ENCODE measurements at regions not wholly inside any gene's neighbourhood (a gene's known extent, or its start where the extent isn't known, plus 50 kb on each side); places are given as distances from the start of the nearest gene placed in this dataset.

DNA sequence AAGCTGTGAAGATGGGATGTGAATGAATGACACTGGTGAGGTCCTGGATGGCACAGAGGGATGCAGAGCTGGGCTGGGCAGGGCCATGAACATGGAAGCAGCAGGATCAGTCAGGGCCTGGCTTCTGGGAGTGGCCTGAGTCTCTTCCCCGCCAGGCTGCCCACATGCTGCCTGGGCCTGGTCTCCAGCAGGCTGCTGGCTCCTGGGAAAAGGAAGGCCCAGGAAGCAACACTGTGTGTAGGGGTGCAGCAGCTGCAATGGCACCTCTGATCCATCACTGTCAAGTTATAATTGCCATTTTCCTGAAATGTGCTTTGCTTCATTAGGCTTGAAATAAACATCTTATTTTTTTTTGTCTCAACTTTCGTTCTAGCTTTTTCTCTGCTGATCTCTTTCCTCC is 260.2 kb upstream of the N4BP1 start:
- no peak for ATAC-seq (ENCODE audit: low read depth)
- TF ChIP-seq, protein P1, sequence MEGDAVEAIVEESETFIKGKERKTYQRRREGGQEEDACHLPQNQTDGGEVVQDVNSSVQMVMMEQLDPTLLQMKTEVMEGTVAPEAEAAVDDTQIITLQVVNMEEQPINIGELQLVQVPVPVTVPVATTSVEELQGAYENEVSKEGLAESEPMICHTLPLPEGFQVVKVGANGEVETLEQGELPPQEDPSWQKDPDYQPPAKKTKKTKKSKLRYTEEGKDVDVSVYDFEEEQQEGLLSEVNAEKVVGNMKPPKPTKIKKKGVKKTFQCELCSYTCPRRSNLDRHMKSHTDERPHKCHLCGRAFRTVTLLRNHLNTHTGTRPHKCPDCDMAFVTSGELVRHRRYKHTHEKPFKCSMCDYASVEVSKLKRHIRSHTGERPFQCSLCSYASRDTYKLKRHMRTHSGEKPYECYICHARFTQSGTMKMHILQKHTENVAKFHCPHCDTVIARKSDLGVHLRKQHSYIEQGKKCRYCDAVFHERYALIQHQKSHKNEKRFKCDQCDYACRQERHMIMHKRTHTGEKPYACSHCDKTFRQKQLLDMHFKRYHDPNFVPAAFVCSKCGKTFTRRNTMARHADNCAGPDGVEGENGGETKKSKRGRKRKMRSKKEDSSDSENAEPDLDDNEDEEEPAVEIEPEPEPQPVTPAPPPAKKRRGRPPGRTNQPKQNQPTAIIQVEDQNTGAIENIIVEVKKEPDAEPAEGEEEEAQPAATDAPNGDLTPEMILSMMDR (IDR thresholded peaks at IDR 0.05; ENCODE audit: poor library complexity, severe bottlenecking), result no peak

DNA sequence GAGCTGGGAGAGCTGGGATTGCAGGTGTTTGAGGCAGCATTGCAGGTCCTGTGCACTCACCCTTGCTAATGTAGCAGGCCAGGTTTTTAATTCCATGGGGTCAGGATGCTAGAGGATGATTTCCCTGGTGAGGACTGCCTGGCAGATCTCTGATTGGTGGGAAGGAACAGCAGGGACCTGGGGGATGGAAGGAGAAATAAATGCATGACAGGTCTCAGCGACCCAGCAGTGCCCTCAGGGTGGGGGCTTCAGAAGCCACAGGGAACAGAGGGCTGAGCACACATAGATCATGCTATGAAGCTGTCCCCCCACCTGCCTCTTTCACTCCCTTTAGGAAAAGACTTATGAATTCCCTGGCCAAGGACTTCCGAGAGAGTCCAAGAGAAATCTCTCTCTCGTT is 255.5 kb upstream of the N4BP1 start:
- Histone ChIP-seq H3K27ac (ENCODE audit: poor library complexity, severe bottlenecking) (no peak overlapping the region), H3K36me3 (ENCODE audit: low read depth) (no peaks in the 10 kb centered on the region), H3K9me3 (ENCODE audit: severe bottlenecking) (no peaks in the 10 kb centered on the region), H3K27me3 (ENCODE audit: insufficient read depth, poor library complexity, severe bottlenecking) (no peaks in the 10 kb centered on the region), H3K4me3 (ENCODE audit: severe bottlenecking) (no peak overlapping the region), H3K4me1 (ENCODE audit: insufficient read depth, poor library complexity, severe bottlenecking) (no peaks in the 10 kb centered on the region)
- TF ChIP-seq, protein P1 (IDR thresholded peaks at IDR 0.05; ENCODE audit: poor library complexity, severe bottlenecking), result no peak
- ATAC-seq (ENCODE audit: low read depth), result no peak
- DNase-seq (ENCODE audit: low spot score), result no peak

More for the DNA sequence above, 260.2 kb upstream of the N4BP1 start:
- no peak for DNase-seq (ENCODE audit: low spot score)
- Histone ChIP-seq H3K36me3 (ENCODE audit: low read depth) (no peaks in the 10 kb centered on the region), H3K27me3 (ENCODE audit: insufficient read depth, poor library complexity, severe bottlenecking) (peaks cover 5% of the 10 kb centered on the region), H3K4me3 (ENCODE audit: severe bottlenecking) (no peak overlapping the region), H3K27ac (ENCODE audit: poor library complexity, severe bottlenecking) (no peak overlapping the region), H3K4me1 (ENCODE audit: insufficient read depth, poor library complexity, severe bottlenecking) (no peaks in the 10 kb centered on the region), H3K9me3 (ENCODE audit: severe bottlenecking) (no peaks in the 10 kb centered on the region)

DNA sequence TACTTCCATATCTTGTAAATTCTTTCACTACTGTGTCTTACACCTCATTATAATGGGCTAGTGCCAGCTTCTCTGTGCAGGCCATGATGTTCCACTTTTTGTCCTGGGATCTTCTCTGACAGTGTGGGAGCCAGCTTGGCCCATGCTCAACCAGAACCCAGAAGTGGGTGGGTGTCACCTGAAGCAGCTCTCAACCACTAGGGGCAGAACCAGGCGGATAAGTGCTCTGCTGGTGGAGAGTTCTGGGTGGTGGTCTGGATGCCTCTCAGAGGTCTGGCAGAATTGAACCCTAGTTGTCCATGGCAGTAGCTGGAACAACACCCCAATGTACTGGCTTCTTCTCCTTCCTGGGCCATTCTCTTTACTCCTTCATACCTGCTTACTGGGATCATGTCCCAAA is 254.1 kb upstream of the N4BP1 start:
- Histone ChIP-seq H3K27me3 (ENCODE audit: insufficient read depth, poor library complexity, severe bottlenecking) (no peaks in the 10 kb centered on the region), H3K9me3 (ENCODE audit: severe bottlenecking) (no peaks in the 10 kb centered on the region), H3K27ac (ENCODE audit: poor library complexity, severe bottlenecking) (no peak overlapping the region), H3K4me3 (ENCODE audit: severe bottlenecking) (no peak overlapping the region), H3K4me1 (ENCODE audit: insufficient read depth, poor library complexity, severe bottlenecking) (no peaks in the 10 kb centered on the region), H3K36me3 (ENCODE audit: low read depth) (no peaks in the 10 kb centered on the region)
- TF ChIP-seq, protein P1 (IDR thresholded peaks at IDR 0.05; ENCODE audit: poor library complexity, severe bottlenecking), result no peak
- DNase-seq (ENCODE audit: low spot score), result no peak
- no peak for ATAC-seq (ENCODE audit: low read depth)

DNA sequence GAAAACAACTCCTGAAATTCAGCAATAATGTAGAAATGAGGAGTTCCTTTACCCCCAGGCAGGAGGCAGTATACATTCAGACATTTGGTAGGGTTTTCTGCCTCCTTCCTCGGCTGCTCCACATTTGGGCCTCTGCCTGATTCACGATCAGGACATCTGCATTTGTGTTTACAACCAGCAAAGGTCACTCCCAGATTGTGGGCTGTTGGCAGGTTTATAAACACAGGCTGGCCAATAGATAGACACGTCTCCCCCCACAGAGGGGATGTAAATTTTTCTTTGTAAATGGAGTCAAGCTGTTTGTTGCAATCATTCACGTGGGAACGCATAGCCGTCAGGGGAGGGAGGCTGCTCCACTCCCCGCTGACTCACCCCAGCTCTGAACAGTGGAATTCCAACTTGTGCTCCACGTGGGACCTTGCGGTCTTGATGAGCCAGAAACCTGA is 252.1 kb upstream of the N4BP1 start:
- ATAC-seq (ENCODE audit: low read depth) (peak; percentile 80), DNase-seq (ENCODE audit: low spot score) (no peak)
- no peak overlapping the region for H3K27ac ChIP-seq (ENCODE audit: poor library complexity, severe bottlenecking)
- H3K9me3 ChIP-seq (ENCODE audit: severe bottlenecking), result no peaks in the 10 kb centered on the region
- TF ChIP-seq, protein P1 (IDR thresholded peaks at IDR 0.05; ENCODE audit: poor library complexity, severe bottlenecking), result no peak
- no peaks in the 10 kb centered on the region for H3K4me1 ChIP-seq (ENCODE audit: insufficient read depth, poor library complexity, severe bottlenecking)
- no peaks in the 10 kb centered on the region for H3K36me3 ChIP-seq (ENCODE audit: low read depth)
- H3K27me3 ChIP-seq (ENCODE audit: insufficient read depth, poor library complexity, severe bottlenecking), result peaks cover 6% of the 10 kb centered on the region
- H3K4me3 ChIP-seq (ENCODE audit: severe bottlenecking), result no peak overlapping the region

DNA sequence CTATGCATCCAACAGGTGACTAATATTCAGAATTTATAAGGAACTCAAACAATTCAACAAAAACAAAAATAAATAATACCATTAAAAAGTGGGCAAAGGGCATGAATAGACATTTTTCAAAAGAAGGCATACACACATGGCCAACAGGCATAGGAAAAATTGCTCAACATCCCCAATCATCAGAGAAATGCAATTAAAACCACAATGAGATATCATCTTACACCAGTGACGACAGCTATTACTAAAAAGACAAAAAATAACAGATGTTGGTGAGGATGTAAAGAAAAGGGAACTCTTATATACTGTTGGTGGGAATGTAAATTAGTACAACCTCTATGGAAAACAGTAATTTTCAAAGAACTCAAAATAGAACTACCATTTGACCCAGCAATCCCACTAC is 250.4 kb upstream of the N4BP1 start:
- Histone ChIP-seq H3K4me1 (ENCODE audit: insufficient read depth, poor library complexity, severe bottlenecking) (no peaks in the 10 kb centered on the region), H3K36me3 (ENCODE audit: low read depth) (no peaks in the 10 kb centered on the region), H3K9me3 (ENCODE audit: severe bottlenecking) (no peaks in the 10 kb centered on the region), H3K4me3 (ENCODE audit: severe bottlenecking) (no peak overlapping the region), H3K27ac (ENCODE audit: poor library complexity, severe bottlenecking) (no peak overlapping the region), H3K27me3 (ENCODE audit: insufficient read depth, poor library complexity, severe bottlenecking) (peaks cover 6% of the 10 kb centered on the region)
- DNase-seq (ENCODE audit: low spot score) (no peak), ATAC-seq (ENCODE audit: low read depth) (no peak)
- TF ChIP-seq, protein P1 (IDR thresholded peaks at IDR 0.05; ENCODE audit: poor library complexity, severe bottlenecking), result no peak

All from RWPE2 (cell line).